Endothelial cell of umbilical vein (primary cell): ENCODE measurements at regions not wholly inside any gene's neighbourhood (a gene's known extent, or its start where the extent isn't known, plus 50 kb on each side); places are given as distances from the start of the nearest gene placed in this dataset.
"Not testable (repeated sequence)": the region's sequence is repeated elsewhere in the genome, so short reads cannot be mapped to it uniquely, and the experiment has no call there.

Source experiments
- BruUV-seq: library from RNA; stranded (reverse); fragments of 400-500 nt; replicated peaks from 2 replicates; lab custom pipeline; 2021; lab: Mats Ljungman, UMichigan
- CTCF ChIA-PET: fragments of 300-600, 350-600 bp; sonication (Branson Sonifier 250); formaldehyde crosslinking; loops from one replicate; lab custom pipeline; 2021; ENCODE audit warnings: antibody characterized with exemption, inconsistent platforms; lab: Charles Lee
- POLR2A ChIA-PET: fragments of 300-600, 350-600 bp; sonication (Branson Sonifier 250); formaldehyde crosslinking; loops from one replicate; lab custom pipeline; 2021; ENCODE audit warnings: antibody characterized with exemption, inconsistent platforms; lab: Charles Lee
- DNase-seq: peaks from one replicate; pipeline ENCODE4 v3.0.0-alpha.2; 2011; ENCODE audit warnings: low read depth, low spot score
- FAIRE-seq: peaks from 2 replicates; lab custom pipeline; 2011; peaks lifted over from hg19 to GRCh38; lab: Jason Lieb, UNC
- H2AFZ ChIP-seq: 2 replicates; pipeline ENCODE4 v1.6.0; 2012; ENCODE audit warnings: low read depth, low read length, control low read depth, inconsistent platforms
- H3K27ac ChIP-seq: 2 replicates; pipeline ENCODE4 v1.5.1; 2011; ENCODE audit warnings: low read depth, mild to moderate bottlenecking, control low read depth, low read length, moderate library complexity; ENCODE audit not compliant: insufficient read depth
- H3K27me3 ChIP-seq, 2 experiments: 2 replicates each; pipeline versions ENCODE4 v1.6.0 to v1.6.1; 2011; ENCODE audit warnings: low read length in 2 of 2, mixed read lengths in 1 of 2; ENCODE audit not compliant: control insufficient read depth in 2 of 2, insufficient read depth in 2 of 2
- H3K36me3 ChIP-seq, 2 experiments: 2 replicates in 1 of 2; 3 replicates in 1 of 2; pipeline ENCODE4 v1.5.1; 2011; ENCODE audit warnings: low read length in 2 of 2, mild to moderate bottlenecking in 1 of 2, moderate library complexity in 1 of 2; ENCODE audit not compliant: control insufficient read depth in 2 of 2, insufficient read depth in 2 of 2; ENCODE audit errors: extremely low read depth in 1 of 2
- H3K4me1 ChIP-seq: 3 replicates; pipeline ENCODE4 v1.5.1; 2011; ENCODE audit warnings: mild to moderate bottlenecking, low read length; ENCODE audit not compliant: control insufficient read depth, insufficient read depth; ENCODE audit errors: extremely low read depth
- H3K4me2 ChIP-seq: 2 replicates; pipeline ENCODE4 v1.6.1; 2011; ENCODE audit warnings: low read length, control low read depth, mixed read lengths; ENCODE audit not compliant: insufficient read depth
- H3K4me3 ChIP-seq, 3 experiments: fragments of 200-600 bp in 1 of 3; sonication (generic), shearing (Covaris generic) in 1 of 3; replicated peaks in 1 of 3; 2 replicates each; pipeline ENCODE4 v1.5.1; 2011 to 2016; ENCODE audit warnings: control low read depth in 3 of 3, low read length in 3 of 3, mild to moderate bottlenecking in 2 of 3, inconsistent platforms in 1 of 3, low read depth in 1 of 3, moderate library complexity in 1 of 3; ENCODE audit not compliant: insufficient read depth in 1 of 3
- H3K79me2 ChIP-seq: 2 replicates; pipeline ENCODE4 v1.6.0; 2012; ENCODE audit warnings: low read length, inconsistent platforms; ENCODE audit not compliant: control insufficient read depth, insufficient read depth
- H3K9ac ChIP-seq: replicated peaks from 2 replicates; pipeline ENCODE3; 2011; ENCODE audit warnings: low read length, control low read depth; ENCODE audit not compliant: insufficient read depth; ENCODE audit errors: extremely low read depth
- H3K9me1 ChIP-seq: replicated peaks from 3 replicates; pipeline ENCODE4 v1.6.0; 2011; ENCODE audit warnings: mild to moderate bottlenecking, low read length; ENCODE audit not compliant: control insufficient read depth, insufficient read depth; ENCODE audit errors: extremely low read depth
- H3K9me3 ChIP-seq: replicated peaks from 2 replicates; pipeline ENCODE4 v1.5.1; 2012; ENCODE audit warnings: low read length, inconsistent platforms; ENCODE audit not compliant: control insufficient read depth, insufficient read depth
- H4K20me1 ChIP-seq: replicated peaks from 2 replicates; pipeline ENCODE3; 2011; ENCODE audit warnings: mild to moderate bottlenecking, low read length; ENCODE audit not compliant: control insufficient read depth, insufficient read depth; ENCODE audit errors: extremely low read depth
- EZH2 ChIP-seq: IDR thresholded peaks from 2 replicates; pipeline ENCODE4 v1.6.1; 2012; ENCODE audit warnings: borderline replicate concordance, low read depth, mild to moderate bottlenecking, moderate library complexity, low read length, inconsistent platforms; ENCODE audit not compliant: severe bottlenecking
- FOS ChIP-seq: IDR thresholded peaks from 2 replicates; pipeline ENCODE4 v1.6.1; 2011; ENCODE audit warnings: mild to moderate bottlenecking, low read length, moderate library complexity, borderline replicate concordance; ENCODE audit not compliant: insufficient read depth
- GATA2 ChIP-seq: IDR thresholded peaks from 2 replicates; pipeline ENCODE4 v1.7.0; 2011; ENCODE audit warnings: low read depth, mild to moderate bottlenecking, moderate library complexity, mixed read lengths, low read length; ENCODE audit not compliant: insufficient read length, insufficient read depth
- JUN ChIP-seq: IDR thresholded peaks from 2 replicates; pipeline ENCODE4 v1.6.1; 2011; ENCODE audit warnings: borderline replicate concordance, low read depth; ENCODE audit not compliant: insufficient read length, insufficient read depth
- MYC ChIP-seq: IDR thresholded peaks from one replicate; pipeline ENCODE4 v1.6.1; 2011; ENCODE audit warnings: mild to moderate bottlenecking, low read depth, low read length
- POLR2A ChIP-seq: IDR thresholded peaks from 2 replicates; pipeline ENCODE4 v1.6.1; 2012; ENCODE audit warnings: low read depth, mild to moderate bottlenecking, control low read depth, low read length
- POLR2AphosphoS5 ChIP-seq: IDR thresholded peaks from 2 replicates; pipeline ENCODE4 v1.6.1; 2012; ENCODE audit warnings: low read depth, mild to moderate bottlenecking, control low read depth, low read length, moderate library complexity; ENCODE audit not compliant: insufficient read depth
- dilution Hi-C: fragments of 300-500 bp; cut with MboI; formaldehyde crosslinking; loops from one replicate; pipeline ENCODE4 v1.15.0; 2019; ENCODE audit warnings: low sequenced_read_pairs; ENCODE audit not compliant: extremely low pct_ligation_motif_present
- intact Hi-C: fragments of 100-400 bp; cut with micrococcal nuclease; formaldehyde crosslinking; loops from one replicate; pipeline ENCODE4 v1.10.0; 2022
- TF ChIP-seq, protein P1 (sequence below), 2 donors: IDR thresholded peaks; 1 replicate in 1 of 2; 2 replicates in 1 of 2; pipeline ENCODE4 v1.5.1; 2011; ENCODE audit warnings: low read length in 2 of 2, mild to moderate bottlenecking in 2 of 2, moderate library complexity in 2 of 2, control low read depth in 1 of 2, inconsistent platforms in 1 of 2, low read depth in 1 of 2; ENCODE audit not compliant: insufficient read depth in 1 of 2; ENCODE audit errors: extremely low read depth in 1 of 2
- TF ChIP-seq, protein P2 (sequence below): IDR thresholded peaks from 2 replicates; pipeline ENCODE4 v1.6.1; 2011; ENCODE audit not compliant: insufficient read depth, insufficient read length

DNA sequence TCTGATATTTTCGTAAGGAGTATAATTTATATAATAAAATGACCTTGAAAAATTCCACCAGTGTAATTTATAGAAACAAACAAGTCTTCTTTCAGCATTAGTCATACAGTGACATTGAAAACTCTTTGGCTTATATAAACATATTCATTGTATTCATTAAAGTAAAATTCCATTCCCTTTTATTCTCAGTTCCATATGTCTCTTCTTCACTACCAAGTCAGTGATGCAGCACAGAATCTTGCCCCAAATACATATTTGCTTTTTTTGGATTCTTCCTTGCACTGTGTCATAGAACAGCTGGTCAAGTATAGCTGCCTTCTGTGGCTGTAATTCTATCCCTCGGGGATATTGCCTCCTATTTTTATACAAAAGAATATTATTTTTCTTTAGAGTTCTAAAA lies 884.5 kb upstream of the POT1 start:
- Histone ChIP-seq H3K27me3 (no peaks in the 10 kb centered on the region), H2AFZ (no peak overlapping the region), H3K27ac (no peak overlapping the region), H3K4me1 (no peaks in the 10 kb centered on the region), H3K4me3 (no peak overlapping the region), H3K9ac (no peak overlapping the region), H3K9me1 (no peaks in the 10 kb centered on the region), H3K4me2 (no peak overlapping the region), H3K9me3 (no peaks in the 10 kb centered on the region), H4K20me1 (no peaks in the 10 kb centered on the region), H3K36me3 (no peaks in the 10 kb centered on the region), H3K79me2 (no peaks in the 10 kb centered on the region)
- FAIRE-seq: no peak
- no TSS peak for BruUV-seq
- no peak for TF ChIP-seq MYC
- no peak for TF ChIP-seq GATA2
- no peak for TF ChIP-seq POLR2A
- no peak for TF ChIP-seq JUN
- TF ChIP-seq FOS: no peak
- TF ChIP-seq POLR2AphosphoS5: no peak
- no peak for TF ChIP-seq EZH2
- TF ChIP-seq, protein P1, sequence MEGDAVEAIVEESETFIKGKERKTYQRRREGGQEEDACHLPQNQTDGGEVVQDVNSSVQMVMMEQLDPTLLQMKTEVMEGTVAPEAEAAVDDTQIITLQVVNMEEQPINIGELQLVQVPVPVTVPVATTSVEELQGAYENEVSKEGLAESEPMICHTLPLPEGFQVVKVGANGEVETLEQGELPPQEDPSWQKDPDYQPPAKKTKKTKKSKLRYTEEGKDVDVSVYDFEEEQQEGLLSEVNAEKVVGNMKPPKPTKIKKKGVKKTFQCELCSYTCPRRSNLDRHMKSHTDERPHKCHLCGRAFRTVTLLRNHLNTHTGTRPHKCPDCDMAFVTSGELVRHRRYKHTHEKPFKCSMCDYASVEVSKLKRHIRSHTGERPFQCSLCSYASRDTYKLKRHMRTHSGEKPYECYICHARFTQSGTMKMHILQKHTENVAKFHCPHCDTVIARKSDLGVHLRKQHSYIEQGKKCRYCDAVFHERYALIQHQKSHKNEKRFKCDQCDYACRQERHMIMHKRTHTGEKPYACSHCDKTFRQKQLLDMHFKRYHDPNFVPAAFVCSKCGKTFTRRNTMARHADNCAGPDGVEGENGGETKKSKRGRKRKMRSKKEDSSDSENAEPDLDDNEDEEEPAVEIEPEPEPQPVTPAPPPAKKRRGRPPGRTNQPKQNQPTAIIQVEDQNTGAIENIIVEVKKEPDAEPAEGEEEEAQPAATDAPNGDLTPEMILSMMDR (IDR thresholded peaks at IDR 0.05; ENCODE audit: extremely low read depth in 1 of 2, insufficient read depth in 1 of 2, low read depth in 1 of 2, low read length in 2 of 2): no peak
- TF ChIP-seq, protein P2, sequence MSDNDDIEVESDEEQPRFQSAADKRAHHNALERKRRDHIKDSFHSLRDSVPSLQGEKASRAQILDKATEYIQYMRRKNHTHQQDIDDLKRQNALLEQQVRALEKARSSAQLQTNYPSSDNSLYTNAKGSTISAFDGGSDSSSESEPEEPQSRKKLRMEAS: no peak
- ChIA-PET POLR2A (no interaction called here), CTCF (no interaction called here)
- no peak for DNase-seq
- dilution Hi-C loops (no loop called here), intact Hi-C loops (no loop called here)

DNA sequence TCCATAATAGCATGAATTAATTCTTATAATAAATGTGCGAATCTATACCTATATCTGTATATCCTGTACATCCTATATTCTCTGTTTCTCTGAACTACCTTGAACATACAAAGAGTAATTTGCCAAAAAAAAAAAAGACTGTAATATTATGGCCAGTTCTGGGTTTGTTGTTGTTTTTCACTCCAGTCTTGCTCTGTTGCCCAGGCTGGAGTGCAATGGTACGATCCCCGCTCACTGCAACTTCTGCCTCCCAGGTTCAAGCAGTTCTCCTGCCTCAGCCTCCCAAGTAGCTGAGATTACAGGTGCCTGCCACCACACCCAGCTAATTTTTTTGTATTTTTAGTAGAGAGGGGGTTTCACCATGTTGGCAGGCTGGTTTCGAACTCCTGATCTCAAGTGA lies 876.9 kb upstream of the POT1 start:
- CTCF ChIA-PET, H2AFZ ChIP-seq, intact Hi-C loops, H3K9me3 ChIP-seq, H3K27ac ChIP-seq, dilution Hi-C loops, DNase-seq, H3K9me1 ChIP-seq, POLR2A ChIA-PET, H3K79me2 ChIP-seq, H3K4me1 ChIP-seq, FAIRE-seq, BruUV-seq, H3K27me3 ChIP-seq, H3K9ac ChIP-seq, H3K4me2 ChIP-seq, H3K36me3 ChIP-seq, H3K4me3 ChIP-seq, H4K20me1 ChIP-seq: not testable (repeated sequence)
